Brain microvascular endothelial cell (primary cell): ENCODE measurements at regions not wholly inside any gene's neighbourhood (a gene's known extent, or its start where the extent isn't known, plus 50 kb on each side); places are given as distances from the start of the nearest gene placed in this dataset.

Experiments used
- DNase-seq: peaks from one replicate; pipeline ENCODE4 v3.0.0-alpha.2; 2020
- H3K27ac ChIP-seq: fragments of 250-450 bp; sonication (Bioruptor Pico); 2 replicates; pipeline ENCODE4 v1.5.1; 2020; ENCODE audit warnings: mild to moderate bottlenecking, moderate library complexity
- H3K27me3 ChIP-seq: fragments of 250-450 bp; sonication (Bioruptor Pico); replicated peaks from 2 replicates; pipeline ENCODE4 v1.5.1; 2020; ENCODE audit warnings: mild to moderate bottlenecking
- H3K36me3 ChIP-seq: fragments of 250-450 bp; sonication (Bioruptor Pico); replicated peaks from 2 replicates; pipeline ENCODE4 v1.5.1; 2020; ENCODE audit warnings: mild to moderate bottlenecking
- H3K4me3 ChIP-seq: 2 replicates; pipeline ENCODE4 v1.5.1; 2011; ENCODE audit warnings: low read depth, mild to moderate bottlenecking, control low read depth, low read length, moderate library complexity
- in situ Hi-C: cut with HindIII; loops from 2 replicates; pipeline ENCODE4 v1.10.0; 2017; ENCODE audit warnings: low sequenced_read_pairs, low pct_ligation_motif_present
- TF ChIP-seq, protein P1 (sequence below): IDR thresholded peaks from 2 replicates; pipeline ENCODE4 v1.5.1; 2011; ENCODE audit warnings: low read depth, mild to moderate bottlenecking, moderate library complexity, low read length, control low read depth, inconsistent platforms; ENCODE audit errors: missing control alignments

- no peak overlapping the region for H3K4me3 ChIP-seq
- TF ChIP-seq, protein P1, sequence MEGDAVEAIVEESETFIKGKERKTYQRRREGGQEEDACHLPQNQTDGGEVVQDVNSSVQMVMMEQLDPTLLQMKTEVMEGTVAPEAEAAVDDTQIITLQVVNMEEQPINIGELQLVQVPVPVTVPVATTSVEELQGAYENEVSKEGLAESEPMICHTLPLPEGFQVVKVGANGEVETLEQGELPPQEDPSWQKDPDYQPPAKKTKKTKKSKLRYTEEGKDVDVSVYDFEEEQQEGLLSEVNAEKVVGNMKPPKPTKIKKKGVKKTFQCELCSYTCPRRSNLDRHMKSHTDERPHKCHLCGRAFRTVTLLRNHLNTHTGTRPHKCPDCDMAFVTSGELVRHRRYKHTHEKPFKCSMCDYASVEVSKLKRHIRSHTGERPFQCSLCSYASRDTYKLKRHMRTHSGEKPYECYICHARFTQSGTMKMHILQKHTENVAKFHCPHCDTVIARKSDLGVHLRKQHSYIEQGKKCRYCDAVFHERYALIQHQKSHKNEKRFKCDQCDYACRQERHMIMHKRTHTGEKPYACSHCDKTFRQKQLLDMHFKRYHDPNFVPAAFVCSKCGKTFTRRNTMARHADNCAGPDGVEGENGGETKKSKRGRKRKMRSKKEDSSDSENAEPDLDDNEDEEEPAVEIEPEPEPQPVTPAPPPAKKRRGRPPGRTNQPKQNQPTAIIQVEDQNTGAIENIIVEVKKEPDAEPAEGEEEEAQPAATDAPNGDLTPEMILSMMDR, result no peak
- no peak overlapping the region for H3K27ac ChIP-seq
- no peak for DNase-seq
- H3K27me3 ChIP-seq, result no peaks in the 10 kb centered on the region
- H3K36me3 ChIP-seq, result no peaks in the 10 kb centered on the region
- in situ Hi-C loops, result no loop called here
Measured at GRCh38 chr20:19820555-19821211, 62.6 kb downstream of the RIN2 start.

DNA sequence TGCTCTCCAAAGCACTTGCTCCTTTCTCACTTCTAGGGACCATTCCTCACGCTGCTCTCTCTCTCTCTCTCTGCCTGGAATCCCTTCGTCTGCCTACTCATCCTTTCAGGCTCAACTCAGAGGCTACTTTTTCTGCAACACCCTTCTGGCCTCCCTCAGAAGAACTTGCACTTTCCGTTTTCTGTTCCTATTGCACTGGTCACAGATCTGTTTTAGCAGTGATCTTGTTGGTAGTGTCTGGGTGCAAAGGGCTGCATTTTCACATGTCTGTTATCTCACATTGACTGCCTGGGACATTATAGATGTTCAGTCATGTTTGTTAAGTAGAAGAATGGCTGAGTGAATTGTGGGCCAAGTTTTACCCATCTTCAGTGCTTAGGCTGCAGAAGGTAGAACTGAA, 63.5 kb downstream of the RIN2 start:
- TF ChIP-seq, protein P1, result no peak
- H3K36me3 ChIP-seq, result no peaks in the 10 kb centered on the region
- DNase-seq, result no peak
- no peak overlapping the region for H3K4me3 ChIP-seq
- H3K27ac ChIP-seq, result no peak overlapping the region
- H3K27me3 ChIP-seq, result no peaks in the 10 kb centered on the region
- in situ Hi-C loops, result no loop called here

GRCh38 chr20:19823216-19823615, 65.2 kb downstream of the RIN2 start:
- no peaks in the 10 kb centered on the region for H3K27me3 ChIP-seq
- no peak overlapping the region for H3K27ac ChIP-seq
- in situ Hi-C loops, result no loop called here
- TF ChIP-seq, protein P1, result no peak
- DNase-seq, result no peak
- H3K4me3 ChIP-seq, result no peak overlapping the region
- H3K36me3 ChIP-seq, result no peaks in the 10 kb centered on the region

- in situ Hi-C loops, result no loop called here
- Histone ChIP-seq H3K4me3 (no peak overlapping the region), H3K36me3 (no peaks in the 10 kb centered on the region), H3K27me3 (no peaks in the 10 kb centered on the region), H3K27ac (no peak overlapping the region)
- DNase-seq, result no peak
- TF ChIP-seq, protein P1, result no peak
Measured at GRCh38 chr20:19823971-19824370, 65.9 kb downstream of the RIN2 start.

GRCh38 chr20:19824861-19825260, 66.8 kb downstream of the RIN2 start:
- TF ChIP-seq, protein P1, result no peak
- Histone ChIP-seq H3K27me3 (no peaks in the 10 kb centered on the region), H3K4me3 (no peak overlapping the region), H3K27ac (no peak overlapping the region), H3K36me3 (no peaks in the 10 kb centered on the region)
- in situ Hi-C loops, result no loop called here
- peak; percentile 44 for DNase-seq
